Activated CD8-positive, alpha-beta memory T cell treated with anti-CD3 and anti-CD28 coated beads for 24 hours (primary cell): ENCODE measurements at regions not wholly inside any gene's neighbourhood (a gene's known extent, or its start where the extent isn't known, plus 50 kb on each side); places are given as distances from the start of the nearest gene placed in this dataset.
"Not testable (repeated sequence)": the region's sequence is repeated elsewhere in the genome, so short reads cannot be mapped to it uniquely, and the experiment has no call there.

Source experiments
- DNase-seq: peaks from one replicate; pipeline ENCODE4 v3.0.0-alpha.2; 2020

- no peak for DNase-seq
Observed at GRCh38 chr12:19999805-20000138, 368.6 kb upstream of the PDE3A start.

DNA sequence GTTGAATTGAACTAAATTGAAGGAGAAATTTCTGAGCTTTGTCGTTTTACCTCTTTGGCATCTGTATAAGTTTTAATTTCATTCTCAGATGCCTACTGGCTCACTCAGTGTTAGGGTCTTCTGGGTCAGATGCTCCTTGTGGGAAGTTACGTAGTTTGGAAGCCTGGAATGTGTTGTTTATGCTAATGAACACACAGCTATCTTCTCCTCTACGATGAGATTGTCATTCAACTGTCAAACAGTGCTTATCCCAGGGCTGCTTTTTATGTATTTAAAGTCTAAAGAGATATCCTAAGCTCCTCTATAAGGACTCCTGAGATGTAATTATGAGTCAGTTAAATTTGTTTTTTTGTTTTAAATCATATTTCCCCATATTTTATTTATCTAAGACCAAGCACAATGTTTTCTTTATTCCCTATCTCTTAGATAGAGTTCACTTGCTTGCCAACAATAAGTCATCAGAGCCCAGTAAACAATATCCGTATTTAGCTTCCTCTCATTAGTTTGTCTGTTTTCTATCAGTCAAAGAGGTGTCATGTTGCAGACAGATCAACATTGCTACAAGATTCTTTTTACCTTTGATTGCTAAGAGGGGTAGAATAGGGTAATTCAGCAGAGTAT is 368.0 kb upstream of the PDE3A start:
- DNase-seq, result no peak

DNA sequence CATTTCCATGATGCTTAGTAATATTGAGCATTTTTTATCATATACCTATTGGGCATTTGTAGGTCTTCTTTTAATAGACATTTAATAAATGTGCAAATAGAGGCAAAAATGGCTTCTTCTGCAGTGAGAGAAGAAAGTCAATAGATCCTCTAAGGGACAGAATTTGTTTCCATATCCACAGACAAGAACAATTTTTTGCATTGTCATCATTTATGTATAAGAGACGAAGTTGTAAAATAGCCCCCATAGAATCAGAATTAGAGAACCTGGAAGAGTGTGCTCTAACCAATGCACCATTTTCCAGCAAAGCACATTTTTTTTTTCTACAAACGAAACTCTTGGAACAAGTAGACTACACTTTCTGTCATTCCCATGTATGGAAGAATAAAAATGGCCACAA is 365.1 kb upstream of the PDE3A start:
- DNase-seq, result no peak

- DNase-seq, result no peak
Observed at GRCh38 chr12:20004952-20005351, 363.4 kb upstream of the PDE3A start.

- DNase-seq, result no peak
Observed at GRCh38 chr12:20006871-20007730, 361.2 kb upstream of the PDE3A start.

DNA sequence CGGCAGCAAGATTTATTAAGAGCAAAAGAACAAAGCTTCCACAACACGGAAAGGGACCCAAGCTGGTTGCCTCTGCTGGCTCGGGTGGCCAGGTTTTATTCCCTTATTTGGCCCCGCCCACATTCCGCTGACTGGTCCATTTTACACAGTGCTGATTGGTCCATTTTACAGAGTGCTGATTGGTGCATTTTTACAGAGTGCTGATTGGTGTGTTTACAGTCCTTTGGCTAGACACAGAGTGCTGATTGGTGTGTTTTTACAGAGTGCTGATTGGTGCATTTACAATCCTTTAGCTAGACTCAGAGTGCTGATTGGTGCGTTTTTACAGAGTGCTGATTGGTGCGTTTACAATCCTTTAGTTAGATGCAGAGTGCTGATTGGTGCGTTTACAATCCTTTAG is 358.4 kb upstream of the PDE3A start:
- DNase-seq, result not testable (repeated sequence)

GRCh38 chr12:20011200-20011599 is 357.1 kb upstream of the PDE3A start:
- DNase-seq, result no peak

- no peak for DNase-seq
Observed at GRCh38 chr12:20017802-20018201, 350.5 kb upstream of the PDE3A start.

DNA sequence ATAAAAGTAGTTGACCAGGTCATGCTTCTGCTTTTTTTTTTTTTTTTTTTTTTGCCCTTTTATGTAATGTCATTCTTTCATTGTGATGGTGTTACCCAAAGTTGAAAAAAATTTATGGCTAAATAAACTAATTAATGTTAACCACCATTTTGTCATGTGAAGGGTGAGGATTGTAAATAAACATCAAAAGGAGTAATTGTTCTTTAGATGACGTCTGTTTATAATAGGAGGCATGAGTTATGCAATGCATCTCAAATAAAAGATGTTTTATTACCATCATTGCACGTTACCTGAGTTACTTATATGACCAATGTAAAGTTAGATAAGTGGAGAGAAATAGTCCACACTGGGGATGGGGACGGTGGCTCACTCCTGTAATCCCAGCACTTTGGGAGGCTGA is 349.9 kb upstream of the PDE3A start:
- no peak for DNase-seq

GRCh38 chr12:20024194-20024593 is 344.1 kb upstream of the PDE3A start:
- no peak for DNase-seq

GRCh38 chr12:20028033-20028432 is 340.3 kb upstream of the PDE3A start:
- no peak for DNase-seq

DNA sequence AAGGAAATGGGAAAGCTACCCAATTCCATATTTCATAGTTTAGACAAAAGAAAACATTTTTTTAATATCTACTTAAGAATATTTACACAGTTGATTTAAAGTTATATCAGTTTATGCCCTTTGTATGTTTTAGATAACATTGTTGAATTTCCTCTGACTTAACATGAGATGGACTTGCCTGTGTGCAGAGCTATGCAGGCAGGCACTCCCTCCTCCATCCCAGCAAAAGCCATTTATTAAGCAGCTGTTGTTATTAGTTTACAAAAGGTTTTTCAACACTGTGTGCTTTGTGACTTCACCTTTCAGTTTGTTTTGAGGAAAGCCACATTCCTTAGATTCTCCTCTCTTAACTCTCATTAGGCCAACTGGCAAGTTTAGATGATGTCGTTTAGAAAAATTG is 337.5 kb upstream of the PDE3A start:
- no peak for DNase-seq

DNA sequence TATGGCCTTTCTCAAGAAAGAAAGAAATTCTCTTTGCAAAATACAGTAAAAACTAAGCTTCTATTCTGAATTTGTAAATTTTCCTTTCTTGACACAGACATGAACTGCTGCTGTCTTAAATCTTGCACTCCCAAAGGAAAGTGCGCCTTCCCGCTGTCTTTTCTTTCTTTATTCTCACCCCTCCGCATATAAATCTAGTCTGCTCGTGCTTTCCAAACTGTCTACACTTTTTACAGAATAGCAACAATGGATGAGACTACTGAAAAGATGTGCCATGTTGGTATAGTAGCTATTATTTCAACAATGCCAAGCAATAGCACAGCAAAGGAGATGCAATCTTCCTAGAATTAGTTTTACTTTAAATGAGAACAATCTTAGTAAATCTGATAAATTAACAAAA is 328.8 kb upstream of the PDE3A start:
- no peak for DNase-seq

GRCh38 chr12:20040184-20040583 is 328.2 kb upstream of the PDE3A start:
- no peak for DNase-seq

- no peak for DNase-seq
Observed at GRCh38 chr12:20040831-20041230, 327.5 kb upstream of the PDE3A start.

GRCh38 chr12:20044351-20044750 is 324.0 kb upstream of the PDE3A start:
- no peak for DNase-seq

- no peak for DNase-seq
Observed at GRCh38 chr12:20044846-20045245, 323.5 kb upstream of the PDE3A start.

DNA sequence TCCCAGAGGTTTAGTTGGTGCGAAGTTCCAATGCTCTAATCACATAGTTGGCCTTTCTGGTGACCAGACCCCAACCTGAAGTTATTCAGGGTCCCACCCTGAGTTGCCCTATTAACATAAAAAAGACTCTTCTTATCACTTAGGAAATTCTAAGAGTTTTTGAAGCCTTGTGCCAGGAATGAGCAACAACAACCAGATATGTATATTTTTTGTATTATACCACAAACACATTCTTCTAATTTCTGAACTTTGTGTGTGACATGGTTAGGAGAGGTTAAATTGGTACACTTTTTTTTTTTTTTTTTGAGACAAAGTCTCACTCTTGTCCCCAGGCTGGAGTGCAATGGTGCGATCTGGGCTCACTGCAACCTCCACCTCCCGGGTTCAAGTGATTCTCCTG is 320.4 kb upstream of the PDE3A start:
- no peak for DNase-seq

- no peak for DNase-seq
Observed at GRCh38 chr12:20050221-20050620, 318.1 kb upstream of the PDE3A start.

- DNase-seq, result no peak
Observed at GRCh38 chr12:20053782-20054181, 314.6 kb upstream of the PDE3A start.

GRCh38 chr12:20055856-20056255 is 312.5 kb upstream of the PDE3A start:
- no peak for DNase-seq

DNA sequence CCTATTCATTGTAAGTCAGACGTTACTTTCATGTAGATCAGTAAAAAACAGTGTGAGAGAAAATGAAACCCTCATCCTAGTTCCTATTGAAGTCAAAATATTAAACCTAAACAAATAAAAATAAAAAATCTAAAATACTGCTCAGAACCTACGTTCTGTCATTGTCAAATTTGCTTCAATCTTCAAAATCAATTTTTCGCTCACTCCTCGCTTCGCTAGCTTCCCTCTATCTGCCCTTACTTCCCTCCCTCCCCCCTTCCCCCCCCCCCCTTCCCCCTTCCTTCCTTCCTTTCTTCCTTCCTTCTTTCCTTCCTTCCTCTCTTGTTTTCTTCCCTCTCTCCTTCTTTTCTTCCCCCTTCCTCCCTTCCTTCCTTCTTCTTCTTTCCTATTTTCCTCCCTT is 310.9 kb upstream of the PDE3A start:
- DNase-seq, result no peak

DNA sequence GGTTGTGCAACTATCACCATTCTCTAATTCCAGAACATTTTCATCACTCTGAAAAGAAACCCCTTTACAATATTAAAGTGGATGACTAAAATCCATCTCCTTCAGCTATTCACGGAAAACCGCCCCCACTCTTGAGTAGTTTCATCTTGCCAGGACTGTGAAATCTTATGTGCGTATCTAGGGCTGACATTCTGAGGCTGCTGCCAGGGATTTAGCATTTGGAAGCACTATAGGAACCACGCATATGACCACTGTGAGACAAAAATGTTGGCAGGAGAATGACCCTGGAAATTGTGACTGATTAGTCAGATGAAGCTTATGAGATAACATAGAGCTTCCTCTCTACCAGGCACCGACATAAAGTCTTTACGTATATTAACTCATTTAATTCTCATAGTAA is 305.2 kb upstream of the PDE3A start:
- no peak for DNase-seq

- no peak for DNase-seq
Observed at GRCh38 chr12:20077618-20078017, 290.7 kb upstream of the PDE3A start.

DNA sequence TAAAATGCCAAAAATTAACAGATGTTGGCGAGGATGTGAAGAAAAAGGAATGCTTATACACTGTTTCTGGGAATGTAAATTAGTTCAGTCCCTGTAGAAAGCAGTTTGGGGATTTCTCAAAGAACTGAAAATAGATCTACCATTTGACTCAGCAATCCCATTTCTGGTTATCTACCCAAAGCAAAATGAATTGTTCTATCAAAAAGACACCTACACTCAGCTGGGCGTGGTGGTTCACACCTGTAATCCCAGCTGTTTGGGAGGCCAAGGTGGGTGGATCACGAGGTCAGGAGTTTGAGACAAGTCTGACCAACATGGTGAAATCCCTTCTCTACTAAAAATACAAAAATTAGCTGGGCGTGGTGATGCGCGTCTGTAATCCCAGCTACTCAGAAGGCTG is 279.3 kb upstream of the PDE3A start:
- no peak for DNase-seq
